H54 (cell line): ENCODE measurements at regions not wholly inside any gene's neighbourhood (a gene's known extent, or its start where the extent isn't known, plus 50 kb on each side); places are given as distances from the start of the nearest gene placed in this dataset.

Source experiments
- DNase-seq: peaks from one replicate; pipeline ENCODE4 v3.0.0; 2011; ENCODE audit warnings: low spot score, mixed read lengths; ENCODE audit not compliant: insufficient read length
- FAIRE-seq: peaks from 3 replicates; lab custom pipeline; 2011; peaks lifted over from hg19 to GRCh38; lab: Jason Lieb, UNC
- POLR2A ChIP-seq: IDR thresholded peaks from 2 replicates; pipeline ENCODE4 v1.6.1; 2011; ENCODE audit warnings: low read depth, mild to moderate bottlenecking, low read length

GRCh38 chr3:13179181-13179580 lies 106.0 kb upstream of the IQSEC1 start:
- FAIRE-seq: no peak
- DNase-seq: no peak
- TF ChIP-seq POLR2A: no peak

DNA sequence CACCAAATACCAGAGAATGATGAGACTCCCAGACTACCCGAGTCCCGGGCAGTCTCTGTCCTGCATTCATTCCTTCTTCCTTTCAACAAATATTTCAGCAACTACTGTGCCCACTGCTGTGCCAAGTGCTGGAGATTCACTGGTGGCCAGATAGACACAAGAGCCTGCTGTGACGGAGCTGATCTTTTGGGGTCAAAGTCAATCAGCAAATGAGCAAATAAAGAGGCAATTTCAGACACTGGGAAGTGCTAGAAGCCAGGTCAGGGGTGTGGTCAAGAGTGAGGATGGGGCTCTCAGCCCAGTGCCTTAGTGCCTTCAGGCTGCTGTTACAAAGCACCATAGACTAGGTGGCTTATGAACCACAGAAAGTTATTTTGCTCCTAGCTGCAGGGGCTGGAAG lies 104.9 kb upstream of the IQSEC1 start:
- FAIRE-seq: no peak
- no peak for TF ChIP-seq POLR2A

GRCh38 chr3:13177641-13178040 lies 104.4 kb upstream of the IQSEC1 start:
- FAIRE-seq: no peak
- no peak for DNase-seq
- TF ChIP-seq POLR2A: no peak

More for the DNA sequence above, 104.9 kb upstream of the IQSEC1 start:
- DNase-seq: no peak

- TF ChIP-seq POLR2A: no peak
- DNase-seq (no peak), FAIRE-seq (no peak)
These were observed 104.0 kb upstream of the IQSEC1 start for GRCh38 chr3:13177236-13177635.

GRCh38 chr3:13176445-13176844 lies 103.2 kb upstream of the IQSEC1 start:
- no peak for FAIRE-seq
- TF ChIP-seq POLR2A: no peak
- DNase-seq: no peak

DNA sequence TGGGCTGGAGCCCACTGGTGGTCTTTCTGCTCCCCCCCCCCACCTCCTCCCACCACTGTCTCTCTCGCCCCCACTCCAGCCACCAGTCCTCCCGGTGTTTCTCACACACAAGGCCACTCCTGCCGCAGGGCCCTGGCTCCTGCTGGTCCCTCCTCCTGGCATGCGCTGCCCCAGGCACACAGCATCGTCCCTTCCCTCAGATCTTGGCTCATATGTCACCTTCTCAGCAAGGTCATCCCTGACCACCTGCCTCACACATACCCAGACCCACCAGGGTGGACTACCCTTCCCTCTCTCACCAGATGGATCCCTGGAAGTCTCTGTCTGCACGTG lies 101.5 kb upstream of the IQSEC1 start:
- DNase-seq (no peak), FAIRE-seq (no peak)
- no peak for TF ChIP-seq POLR2A

DNA sequence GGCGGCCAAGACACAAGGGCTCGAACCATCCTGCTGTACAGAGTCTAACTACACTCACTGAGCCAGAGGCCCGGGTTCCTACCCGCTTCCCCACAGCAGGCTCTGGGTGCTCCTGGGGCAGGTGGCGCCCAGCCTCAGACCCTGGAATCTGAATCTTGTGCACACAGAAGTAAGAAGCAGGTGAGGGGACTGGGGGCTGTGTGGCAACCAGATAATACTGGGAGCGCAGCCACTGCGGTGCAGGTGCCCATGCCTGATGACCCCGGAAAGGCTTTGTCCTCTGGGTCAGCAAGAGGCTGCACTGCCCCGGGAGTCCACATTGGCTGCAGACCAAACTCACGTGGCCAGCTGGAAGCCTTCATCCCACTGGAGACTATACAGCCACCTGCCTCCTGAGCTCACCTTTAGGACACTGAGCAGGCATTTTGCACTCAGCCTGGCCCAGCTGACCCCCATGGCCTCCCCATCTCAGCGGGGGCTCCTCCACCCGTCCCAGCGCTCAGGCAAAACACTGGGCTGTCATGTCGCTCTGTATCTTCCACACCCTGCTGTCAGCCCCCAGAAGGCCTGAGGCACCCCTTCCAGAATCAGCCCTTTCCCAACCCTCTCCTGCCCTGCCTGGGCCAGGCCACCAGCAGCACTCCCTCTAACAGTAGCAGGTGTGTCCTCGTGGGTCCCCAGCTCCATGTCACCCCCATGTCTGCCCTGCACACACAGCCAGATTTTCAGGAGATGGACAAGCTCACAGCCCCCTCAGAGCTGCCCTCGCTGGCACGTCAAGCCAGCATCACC lies 101.0 kb upstream of the IQSEC1 start:
- DNase-seq (no peak), FAIRE-seq (no peak)
- TF ChIP-seq POLR2A: no peak

DNA sequence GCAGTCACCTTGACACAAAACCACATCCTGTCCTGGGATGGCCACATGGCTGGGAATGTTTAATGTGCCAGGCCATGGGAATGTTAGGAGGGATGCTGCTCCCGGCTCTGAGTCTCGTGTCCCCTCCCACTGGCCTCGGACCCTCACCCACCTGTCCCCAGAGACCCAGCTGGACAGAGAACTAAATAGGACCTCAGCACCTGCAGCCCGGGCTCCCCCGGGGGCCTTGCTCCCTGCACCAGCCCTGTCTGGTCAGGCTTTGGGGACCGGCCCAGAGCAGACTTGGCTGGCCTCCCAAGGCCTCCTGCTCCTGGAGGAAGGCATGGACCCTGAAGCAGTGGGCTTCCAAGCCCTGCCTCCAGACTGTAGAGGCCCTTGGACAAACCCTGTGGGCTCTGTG lies 100.0 kb upstream of the IQSEC1 start:
- DNase-seq (no peak), FAIRE-seq (no peak)
- TF ChIP-seq POLR2A: no peak

- DNase-seq: no peak
- TF ChIP-seq POLR2A: no peak
- no peak for FAIRE-seq
These were observed 99.4 kb upstream of the IQSEC1 start for GRCh38 chr3:13172644-13173013.

DNA sequence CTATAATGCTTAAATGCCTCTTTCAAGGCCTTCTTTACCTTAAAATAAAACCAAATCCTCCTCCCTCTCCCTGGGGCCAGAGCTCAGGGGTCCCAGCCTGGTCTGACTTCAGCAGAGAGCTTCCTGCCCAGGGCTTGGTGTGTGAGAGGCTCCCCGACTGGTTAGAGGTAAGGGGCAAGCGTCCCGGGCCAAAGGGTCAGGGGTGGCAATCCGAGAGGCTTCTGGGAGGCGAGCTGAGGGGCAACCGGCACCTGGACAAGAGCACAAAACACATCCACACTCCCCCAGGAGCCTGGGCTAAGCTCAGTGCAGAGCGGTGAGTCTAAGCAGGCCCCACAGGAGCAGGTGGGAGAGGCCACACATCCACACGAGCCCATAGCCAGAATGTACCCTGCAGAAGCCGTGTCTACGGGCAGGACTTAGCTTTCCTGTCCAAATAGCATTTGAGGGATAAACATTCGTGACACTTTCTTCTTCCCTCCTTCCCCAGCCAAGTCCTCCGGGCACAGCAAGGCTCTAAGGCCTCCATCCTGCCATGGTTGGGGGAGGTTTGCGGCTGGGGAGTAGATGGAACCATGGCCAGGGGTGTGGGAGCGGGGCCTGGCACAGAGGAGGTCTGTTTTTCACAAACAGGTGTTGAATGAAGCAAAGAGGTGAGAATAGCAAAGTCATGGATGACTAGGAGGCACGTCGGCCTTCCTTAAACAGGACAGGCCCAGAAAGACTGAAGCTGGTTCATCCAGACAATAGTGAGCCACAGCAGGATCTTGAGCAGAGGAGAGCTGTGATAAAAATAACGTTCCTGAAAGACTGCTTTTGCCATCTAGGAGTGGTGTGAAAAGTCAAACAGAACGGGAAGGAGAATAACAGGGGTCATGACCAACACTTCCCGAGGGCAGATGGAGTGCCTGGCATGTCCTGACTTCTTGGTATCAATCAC lies 98.7 kb upstream of the IQSEC1 start:
- no peak for TF ChIP-seq POLR2A
- FAIRE-seq: no peak
- DNase-seq: no peak

DNA sequence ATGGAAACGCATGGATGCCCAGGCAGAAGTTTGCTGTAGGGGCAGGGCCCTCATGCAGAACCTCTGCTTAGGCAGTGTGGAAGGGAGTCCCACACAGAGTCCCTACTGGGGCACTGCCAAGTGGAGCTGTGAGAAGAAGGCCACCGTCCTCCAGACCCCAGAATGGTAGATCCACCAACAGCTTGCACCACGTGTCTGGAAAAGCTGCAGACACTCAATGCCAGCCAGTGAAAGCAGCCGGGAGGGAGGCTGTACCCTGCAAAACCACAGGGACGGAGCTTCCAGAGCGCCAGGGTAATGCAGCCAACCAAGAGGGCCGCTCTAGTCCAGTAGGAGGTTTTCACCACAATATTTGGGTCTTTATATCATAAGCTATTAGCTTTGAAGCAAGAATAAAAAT lies 97.1 kb upstream of the IQSEC1 start:
- no peak for TF ChIP-seq POLR2A
- no peak for DNase-seq
- no peak for FAIRE-seq

DNA sequence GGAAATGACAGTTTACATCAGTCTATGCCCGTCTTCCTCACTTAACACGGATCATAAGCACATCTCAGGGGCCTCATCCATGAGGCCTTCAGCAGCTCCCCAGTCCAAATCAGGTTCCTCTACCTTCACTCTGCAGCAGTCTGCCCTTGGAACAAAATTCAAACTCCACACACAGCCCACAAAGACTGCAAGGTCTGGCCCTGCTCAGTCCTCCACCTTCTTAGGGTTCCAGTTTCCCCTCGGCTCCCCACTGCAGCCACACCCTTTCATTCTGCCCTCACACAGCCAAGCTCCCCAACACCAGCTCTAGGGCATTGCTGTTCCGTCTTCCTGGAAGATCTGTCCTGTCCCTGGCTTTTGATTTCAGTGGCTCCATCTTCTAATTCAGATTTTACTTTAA lies 95.2 kb upstream of the IQSEC1 start:
- FAIRE-seq (no peak), DNase-seq (no peak)
- TF ChIP-seq POLR2A: no peak

DNA sequence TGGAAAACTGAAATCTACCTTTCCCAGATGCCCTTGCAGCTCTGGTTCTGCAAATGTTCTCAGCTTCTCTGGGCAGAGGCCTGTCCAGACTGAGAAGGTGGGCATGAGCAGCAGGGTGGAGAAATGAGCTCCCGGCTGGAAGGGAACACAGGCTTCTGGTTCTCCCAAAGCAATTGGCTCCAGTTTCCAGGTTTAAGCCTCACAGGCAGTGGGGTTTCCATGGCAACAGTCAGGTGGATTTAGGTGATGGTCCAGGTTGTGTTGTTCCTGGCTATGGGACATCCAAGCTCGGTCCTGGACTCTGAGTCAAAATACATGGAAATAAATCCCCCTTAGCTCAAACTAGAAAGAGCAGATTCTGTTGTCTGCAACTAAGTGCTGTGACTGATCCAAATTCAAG lies 94.6 kb upstream of the IQSEC1 start:
- DNase-seq: no peak
- TF ChIP-seq POLR2A: no peak
- FAIRE-seq: no peak

- DNase-seq: no peak
- FAIRE-seq: no peak
- TF ChIP-seq POLR2A: no peak
These were observed 94.0 kb upstream of the IQSEC1 start for GRCh38 chr3:13167064-13167743.
